ENCODE measurements at regions not wholly inside any gene's neighbourhood (a gene's known extent, or its start where the extent isn't known, plus 50 kb on each side); places are given as distances from the start of the nearest gene placed in this dataset.

DNA sequence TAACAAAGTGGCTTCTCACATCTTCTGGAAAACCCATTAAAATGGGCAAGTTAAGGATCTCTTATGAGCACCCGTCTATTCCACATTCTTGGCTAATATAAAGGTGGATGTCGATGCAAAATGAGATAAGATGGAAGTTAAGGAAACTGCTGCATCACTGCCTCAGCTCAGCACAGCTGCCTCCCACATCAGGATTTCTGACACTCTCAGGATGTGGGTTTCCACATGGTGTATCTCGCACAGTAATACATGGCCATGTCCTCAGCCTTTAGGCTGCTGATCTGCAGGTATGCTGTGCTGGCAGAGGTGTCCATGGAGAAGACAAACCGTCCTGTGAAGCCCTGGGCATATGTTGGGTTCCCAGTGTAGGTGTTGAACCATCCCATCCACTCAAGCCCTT lies 1348.0 kb downstream of the TMEM121 start:
- no TSS peak for BruUV-seq (replicated peaks)
- intact Hi-C loops (cut with micrococcal nuclease), result no loop called here
- no peak for TF ChIP-seq EZH2 (IDR thresholded peaks at IDR 0.05; ENCODE audit: borderline replicate concordance, low read depth, low read length, severe bottlenecking)
- no peak for TF ChIP-seq POLR2AphosphoS5 (IDR thresholded peaks at IDR 0.05; ENCODE audit: insufficient read depth, low read depth, low read length)
- TF ChIP-seq FOS (IDR thresholded peaks at IDR 0.05; ENCODE audit: borderline replicate concordance, insufficient read depth, low read length), result no peak
- TF ChIP-seq POLR2A (IDR thresholded peaks at IDR 0.05; ENCODE audit: low read depth, low read length), result no peak
- no peak for TF ChIP-seq MYC (IDR thresholded peaks at IDR 0.05; ENCODE audit: low read depth, low read length)
- TF ChIP-seq, protein P1, sequence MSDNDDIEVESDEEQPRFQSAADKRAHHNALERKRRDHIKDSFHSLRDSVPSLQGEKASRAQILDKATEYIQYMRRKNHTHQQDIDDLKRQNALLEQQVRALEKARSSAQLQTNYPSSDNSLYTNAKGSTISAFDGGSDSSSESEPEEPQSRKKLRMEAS (IDR thresholded peaks at IDR 0.05; ENCODE audit: insufficient read depth, insufficient read length), result no peak
- no peak for TF ChIP-seq CTCF (IDR thresholded peaks at IDR 0.05; ENCODE audit: extremely low read depth in 1 of 2, insufficient read depth in 1 of 2, low read depth in 1 of 2, low read length in 2 of 2)
- TF ChIP-seq GATA2 (IDR thresholded peaks at IDR 0.05; ENCODE audit: insufficient read depth, insufficient read length, low read depth, low read length), result no peak
- Histone ChIP-seq H3K4me2 (ENCODE audit: insufficient read depth, low read length) (no peak overlapping the region), H3K27me3 (ENCODE audit: control insufficient read depth in 2 of 2, insufficient read depth in 2 of 2, low read length in 2 of 2) (no peaks in the 10 kb centered on the region), H3K9me1 (replicated peaks; ENCODE audit: control insufficient read depth, extremely low read depth, insufficient read depth, low read length) (no peaks in the 10 kb centered on the region), H3K27ac (ENCODE audit: insufficient read depth, low read depth, low read length) (no peak overlapping the region), H3K36me3 (ENCODE audit: control insufficient read depth in 2 of 2, extremely low read depth in 1 of 2, insufficient read depth in 2 of 2, low read length in 2 of 2) (no peaks in the 10 kb centered on the region), H3K9ac (replicated peaks; ENCODE audit: extremely low read depth, insufficient read depth, low read length) (no peak overlapping the region), H3K4me1 (ENCODE audit: control insufficient read depth, extremely low read depth, insufficient read depth, low read length) (no peaks in the 10 kb centered on the region), H4K20me1 (replicated peaks; ENCODE audit: control insufficient read depth, extremely low read depth, insufficient read depth, low read length) (no peaks in the 10 kb centered on the region), H2AFZ (ENCODE audit: low read depth, low read length) (no peak overlapping the region), H3K9me3 (replicated peaks; ENCODE audit: control insufficient read depth, insufficient read depth, low read length) (no peaks in the 10 kb centered on the region), H3K79me2 (ENCODE audit: control insufficient read depth, insufficient read depth, low read length) (no peaks in the 10 kb centered on the region), H3K4me3 (replicated peaks in 1 of 3; ENCODE audit: insufficient read depth in 1 of 3, low read depth in 1 of 3, low read length in 3 of 3) (no peak overlapping the region)
- DNase-seq (ENCODE audit: low read depth, low spot score), result no peak
- POLR2A ChIA-PET, result no interaction called here
- FAIRE-seq, result no peak
- CTCF ChIA-PET, result no interaction called here
- dilution Hi-C loops (cut with MboI; ENCODE audit: extremely low pct_ligation_motif_present, low sequenced_read_pairs), result no loop called here

Data from endothelial cell of umbilical vein (primary cell).